Activated CD4-positive, alpha-beta T cell treated with anti-CD3 and anti-CD28 coated beads, Interleukin-10, Interleukin-2, amounts not matched to agents 100 ng/mL and 50 ng/mL, durations not matched to agents 16 hours and 8 hours (primary cell): ENCODE measurements at regions not wholly inside any gene's neighbourhood (a gene's known extent, or its start where the extent isn't known, plus 50 kb on each side); places are given as distances from the start of the nearest gene placed in this dataset.
"Not testable (repeated sequence)": the region's sequence is repeated elsewhere in the genome, so short reads cannot be mapped to it uniquely, and the experiment has no call there.

Experiments
- DNase-seq: peaks from one replicate; pipeline ENCODE4 v3.0.0-alpha.2; 2020

GRCh38 chr14:48193893-48194292, 518.5 kb upstream of the MDGA2 start:
- DNase-seq, result no peak

DNA sequence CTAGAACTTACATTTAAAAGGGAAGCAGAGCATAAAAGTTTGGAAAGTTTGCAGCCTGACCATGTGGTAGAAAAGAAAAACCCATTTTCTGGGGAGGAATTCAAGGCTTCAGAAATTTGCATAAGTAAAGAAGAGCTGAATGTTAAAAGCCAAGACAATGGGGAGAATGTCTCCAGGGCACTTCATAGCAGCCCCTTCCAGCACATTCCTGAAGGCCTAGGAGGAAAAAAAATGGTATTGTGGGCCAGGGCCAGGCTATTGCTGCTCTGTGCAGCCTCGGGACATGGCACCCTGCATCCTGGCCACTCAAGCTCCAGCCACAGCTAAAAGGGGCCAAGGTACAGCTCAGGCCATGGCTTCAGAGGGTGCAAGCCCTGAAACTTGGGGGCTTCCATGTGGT, 474.2 kb upstream of the MDGA2 start:
- DNase-seq, result not testable (repeated sequence)

GRCh38 chr14:48140804-48141203, 465.4 kb upstream of the MDGA2 start:
- DNase-seq, result no peak

DNA sequence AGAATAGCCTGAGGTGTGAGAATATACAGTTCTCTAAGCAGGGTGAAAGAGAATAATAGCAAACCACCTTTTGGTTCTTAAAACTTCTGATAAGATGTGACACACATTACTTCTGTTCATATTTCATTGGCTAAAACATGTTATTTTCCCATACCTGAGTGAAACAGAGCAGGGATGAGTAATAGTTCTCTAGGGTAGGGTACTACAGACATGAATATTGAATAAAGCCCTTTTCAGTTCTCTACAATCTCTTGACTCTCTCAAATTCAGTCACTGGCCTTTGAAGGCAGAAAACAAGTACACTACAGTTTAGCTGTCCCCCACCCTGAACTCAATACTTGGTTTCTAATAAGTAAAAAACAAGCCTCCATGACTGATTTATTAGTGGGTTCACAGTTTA, 454.1 kb upstream of the MDGA2 start:
- no peak for DNase-seq

DNA sequence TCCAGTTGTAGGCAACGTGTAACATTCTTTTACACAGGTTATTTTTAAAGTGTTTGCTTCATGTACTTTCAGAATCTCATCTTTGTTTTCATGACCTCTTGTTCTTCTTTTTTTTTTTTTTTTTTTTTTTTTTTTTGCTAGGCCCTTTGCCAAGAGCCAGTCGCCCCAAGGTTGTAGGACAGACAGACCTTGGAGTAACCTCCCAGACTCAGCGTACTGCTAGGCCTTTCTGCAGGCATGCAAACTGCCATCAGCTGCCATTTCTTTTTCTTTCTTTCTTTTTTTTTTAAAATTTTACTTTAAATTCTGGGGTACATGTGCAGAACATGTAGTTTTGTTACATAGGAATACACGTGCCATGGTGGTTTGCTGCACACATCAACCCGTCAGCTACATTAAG, 452.3 kb upstream of the MDGA2 start:
- DNase-seq, result no peak

GRCh38 chr14:48125654-48126053, 450.2 kb upstream of the MDGA2 start:
- no peak for DNase-seq

- no peak for DNase-seq
These were observed 438.3 kb upstream of the MDGA2 start for GRCh38 chr14:48113713-48114112.

DNA sequence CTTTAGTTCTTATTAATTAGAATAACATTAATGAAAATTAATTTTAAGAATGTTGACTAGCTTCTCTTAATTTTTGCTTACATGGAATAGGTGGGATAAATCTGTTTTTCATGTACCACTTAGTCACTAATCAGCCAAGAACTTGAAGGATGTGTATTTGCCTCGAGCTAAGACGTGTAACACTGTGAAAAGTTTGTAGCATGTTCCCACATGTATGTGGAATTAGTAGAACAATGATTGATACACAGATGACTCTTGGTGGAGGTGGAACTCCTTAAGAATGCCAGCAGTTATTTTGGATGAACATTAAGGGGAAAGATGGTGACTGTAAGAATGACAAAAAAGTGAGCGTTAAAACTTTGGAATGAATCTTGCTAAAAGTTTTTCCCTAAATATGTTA, 435.7 kb upstream of the MDGA2 start:
- no peak for DNase-seq

- DNase-seq, result no peak
These were observed 432.2 kb upstream of the MDGA2 start for GRCh38 chr14:48107646-48108045.

- DNase-seq, result no peak
These were observed 421.5 kb upstream of the MDGA2 start for GRCh38 chr14:48096897-48097296.

DNA sequence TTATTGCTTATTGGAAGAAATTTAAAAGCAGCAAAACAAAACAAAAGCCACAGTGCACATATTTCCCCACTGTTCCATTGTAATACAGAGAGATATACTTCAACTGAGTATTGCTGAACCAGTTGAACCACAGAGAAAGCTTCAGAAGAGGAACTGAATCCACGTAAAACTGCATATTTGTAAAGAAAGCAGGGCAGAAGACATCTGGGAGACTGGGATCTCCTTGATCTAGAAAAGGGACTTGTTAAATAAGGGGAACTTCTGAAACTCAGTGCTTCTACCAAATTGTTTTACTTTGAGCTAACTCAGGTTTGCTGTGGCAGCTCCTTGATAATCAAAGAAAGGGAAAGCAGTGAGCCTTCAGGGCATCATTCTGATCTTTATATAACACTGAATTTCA, 411.1 kb upstream of the MDGA2 start:
- DNase-seq, result no peak

DNA sequence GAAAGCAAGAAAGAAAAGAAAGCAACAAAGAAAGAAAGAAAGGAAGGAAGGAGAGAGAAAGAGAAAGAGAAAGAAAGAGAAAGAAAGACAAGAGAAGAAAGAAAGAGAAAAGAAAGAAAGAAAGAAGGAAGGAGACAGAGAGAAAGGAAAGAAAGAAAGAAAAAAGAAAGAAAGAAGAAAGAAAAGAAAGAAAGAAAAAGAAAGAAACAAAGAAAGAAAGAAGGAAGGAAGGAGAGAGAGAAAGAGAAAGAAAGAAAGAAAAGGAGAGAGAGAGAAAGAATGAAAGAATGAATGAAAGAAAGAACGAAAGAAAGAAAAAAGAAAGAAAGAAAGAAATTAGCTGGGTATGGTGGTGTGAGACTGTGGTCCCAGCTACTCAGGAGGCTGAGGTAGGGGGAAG, 400.1 kb upstream of the MDGA2 start:
- DNase-seq, result no peak

DNA sequence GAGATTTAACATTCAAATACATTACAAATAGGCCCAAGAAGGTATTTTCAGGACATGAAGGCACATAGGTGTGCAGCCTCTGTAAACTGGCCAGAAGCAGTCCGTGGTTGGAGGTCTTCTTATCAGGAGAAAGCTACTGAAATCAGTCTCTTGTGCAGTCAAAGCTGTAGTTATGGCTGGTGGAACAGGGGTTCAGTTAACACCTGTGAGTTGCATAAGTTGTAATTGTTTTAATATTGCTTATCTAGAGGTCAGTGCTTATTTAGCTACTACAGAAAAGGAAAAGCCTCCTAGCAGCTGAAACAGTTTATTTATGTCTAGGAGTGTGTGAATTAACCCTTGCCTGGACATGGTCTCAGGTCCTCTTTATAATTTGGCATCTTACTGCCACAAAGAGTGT, 377.6 kb upstream of the MDGA2 start:
- no peak for DNase-seq

DNA sequence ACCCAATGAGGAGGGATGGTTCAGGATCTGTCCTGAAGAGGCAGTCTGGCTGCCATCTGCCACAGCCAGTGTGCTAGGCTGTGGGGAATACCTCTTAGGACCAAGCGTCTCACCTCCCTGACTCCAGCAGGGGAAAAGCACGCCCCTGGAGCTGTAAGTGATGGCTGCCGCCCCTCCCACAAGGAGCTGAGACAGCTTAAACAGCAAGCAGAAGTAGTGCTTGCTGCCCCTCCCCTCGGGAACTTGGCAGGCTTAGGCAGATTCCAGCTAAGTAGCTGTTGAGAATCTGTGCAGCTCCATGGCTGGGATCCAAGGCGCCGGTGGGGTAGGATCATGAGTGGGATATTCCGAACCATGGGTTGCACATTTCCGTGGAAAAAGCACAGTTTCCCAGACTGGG, 360.4 kb upstream of the MDGA2 start:
- DNase-seq, result no peak

GRCh38 chr14:48027115-48027514, 351.7 kb upstream of the MDGA2 start:
- no peak for DNase-seq

GRCh38 chr14:48023881-48024280, 348.5 kb upstream of the MDGA2 start:
- no peak for DNase-seq

- not testable (repeated sequence) for DNase-seq
These were observed 336.1 kb upstream of the MDGA2 start for GRCh38 chr14:48011484-48011883.

- no peak for DNase-seq
These were observed 333.2 kb upstream of the MDGA2 start for GRCh38 chr14:48008646-48009045.

- no peak for DNase-seq
These were observed 330.6 kb upstream of the MDGA2 start for GRCh38 chr14:48005986-48006385.

DNA sequence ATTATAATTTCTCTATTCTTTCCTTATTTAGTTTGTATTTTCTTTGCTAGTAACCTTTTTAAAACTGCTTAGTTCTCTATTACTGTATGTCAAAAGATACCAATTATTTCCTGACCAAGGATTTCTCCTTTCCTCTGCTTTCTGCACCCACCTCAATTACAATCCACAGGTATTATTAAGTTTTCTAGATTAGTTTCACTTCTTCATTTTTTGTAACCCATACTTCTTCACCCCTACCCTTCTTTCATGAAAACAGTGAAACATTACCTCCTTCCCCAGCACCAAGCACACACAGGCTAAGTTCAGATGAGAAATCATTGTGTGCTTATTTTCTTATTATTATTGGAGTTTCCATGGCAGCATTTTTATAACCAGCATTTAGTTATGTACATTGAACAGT, 318.5 kb upstream of the MDGA2 start:
- no peak for DNase-seq

DNA sequence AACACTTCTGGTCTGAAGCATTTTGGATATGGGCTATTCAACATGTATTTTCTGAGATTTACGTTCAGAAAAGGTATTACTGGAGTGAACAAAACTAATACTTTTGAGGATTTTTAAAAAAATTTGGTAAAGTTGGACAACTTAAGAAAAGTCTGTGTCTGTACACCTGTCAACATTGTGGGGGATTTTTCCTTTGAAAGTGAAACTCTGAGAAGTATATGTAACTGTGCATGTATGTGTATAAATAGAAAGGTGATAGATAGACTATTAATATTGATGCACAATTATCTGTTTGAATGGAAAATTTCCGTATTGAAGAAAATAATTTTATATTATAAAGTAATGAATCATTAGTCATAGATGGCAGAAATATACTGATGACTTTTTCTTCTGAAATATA, 312.8 kb upstream of the MDGA2 start:
- DNase-seq, result no peak

- DNase-seq, result no peak
These were observed 303.5 kb upstream of the MDGA2 start for GRCh38 chr14:47978871-47979270.

DNA sequence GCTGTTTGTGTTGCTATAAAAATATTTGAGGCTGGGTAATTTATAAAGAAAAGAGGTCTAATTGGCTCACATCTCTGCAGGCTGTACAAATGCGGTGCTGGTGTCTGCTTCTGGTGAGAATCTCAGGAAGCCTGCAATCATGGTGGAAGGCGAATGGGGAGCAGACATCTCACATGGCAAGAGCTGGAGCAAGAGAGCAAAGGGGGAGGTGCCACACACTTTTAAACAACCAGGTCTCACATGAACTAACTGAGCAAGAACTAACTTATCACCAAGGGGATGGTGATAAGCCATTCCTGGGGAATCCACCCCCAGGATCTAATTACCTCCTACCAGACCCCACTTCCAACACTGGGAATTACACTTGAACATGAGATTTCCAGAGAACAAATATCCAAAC, 300.7 kb upstream of the MDGA2 start:
- no peak for DNase-seq

DNA sequence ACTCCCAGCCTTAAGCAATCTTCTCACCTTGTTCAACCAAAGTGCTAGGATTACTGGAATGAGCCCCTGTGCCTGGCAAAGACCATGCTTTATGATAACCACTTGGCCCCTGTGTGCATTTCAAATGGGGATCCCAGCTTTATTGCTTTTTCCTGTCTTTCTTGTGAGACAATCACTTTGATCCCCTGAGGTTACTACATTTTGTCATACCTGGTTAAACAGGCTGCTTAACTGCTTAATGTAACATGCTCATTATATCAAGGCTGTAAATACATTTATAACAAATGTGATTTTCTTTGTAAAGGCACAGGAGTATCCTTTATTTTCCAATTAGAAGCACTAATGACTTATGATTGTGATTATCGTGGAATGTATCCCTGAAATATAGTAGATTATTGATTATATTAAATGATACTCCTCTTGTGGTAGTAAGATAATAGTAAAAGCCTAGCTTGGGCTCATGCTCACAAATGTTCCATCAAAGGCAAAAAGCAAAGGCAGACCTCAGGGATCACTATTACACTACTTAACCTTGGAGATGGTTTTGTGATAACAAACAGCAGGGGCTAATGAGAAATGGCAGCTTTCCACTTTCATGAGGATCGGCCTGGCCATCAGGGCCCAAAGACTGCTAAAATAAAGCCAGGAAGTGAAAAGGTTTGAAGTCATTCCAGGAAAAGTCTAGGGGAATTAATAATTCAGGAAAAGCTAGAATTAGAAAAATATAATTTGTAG, 290.8 kb upstream of the MDGA2 start:
- no peak for DNase-seq

DNA sequence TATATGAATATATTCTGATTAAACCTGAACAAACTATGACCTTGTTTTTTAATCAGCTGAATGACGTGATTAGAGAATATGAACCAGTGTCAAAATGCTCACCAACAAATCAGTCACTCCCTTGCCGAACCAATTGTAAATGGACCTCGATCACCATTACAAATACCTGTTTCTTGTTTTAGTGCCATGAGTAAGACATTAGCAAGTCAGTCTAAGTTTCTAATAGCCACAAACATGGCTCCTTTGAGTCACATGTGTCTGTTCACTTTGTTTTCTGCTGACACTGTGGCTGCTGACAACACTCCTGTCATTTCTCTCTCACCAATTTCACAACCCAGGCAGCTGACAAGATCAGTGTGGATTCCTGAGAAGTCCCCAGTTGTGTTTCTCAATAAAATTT, 286.2 kb upstream of the MDGA2 start:
- DNase-seq, result no peak

- DNase-seq, result no peak
These were observed 284.3 kb upstream of the MDGA2 start for GRCh38 chr14:47959740-47960139.
